Erythroblast (primary cell): ENCODE measurements at regions not wholly inside any gene's neighbourhood (a gene's known extent, or its start where the extent isn't known, plus 50 kb on each side); places are given as distances from the start of the nearest gene placed in this dataset.

ENCODE experiments used
- GATA1 ChIP-seq: IDR thresholded peaks from 2 replicates; pipeline ENCODE4 v1.6.1; 2011; ENCODE audit warnings: low read depth, mild to moderate bottlenecking, control low read depth, low read length, moderate library complexity
- POLR2A ChIP-seq: IDR thresholded peaks from 2 replicates; pipeline ENCODE4 v1.6.1; 2011; ENCODE audit warnings: mild to moderate bottlenecking, low read length

GRCh38 chr2:120424274-120424796, 78.4 kb downstream of the INHBB start:
- no peak for TF ChIP-seq POLR2A
- no peak for TF ChIP-seq GATA1
